ENCODE measurements at regions not wholly inside any gene's neighbourhood (a gene's known extent, or its start where the extent isn't known, plus 50 kb on each side); places are given as distances from the start of the nearest gene placed in this dataset.

- peaks cover 47% of the 10 kb centered on the region for H3K27me3 ChIP-seq (ENCODE audit: control insufficient read depth, insufficient read depth, low read length)
- H3K4me1 ChIP-seq (ENCODE audit: control insufficient read depth, insufficient read depth, low read length): peaks cover 12% of the 10 kb centered on the region
- 68% methylated on average over 5 of the region's 10 CpGs for WGBS (ENCODE audit: insufficient coverage)
- no peak overlapping the region for H3K27ac ChIP-seq (ENCODE audit: low read length)
- H3K9me3 ChIP-seq (replicated peaks; ENCODE audit: control insufficient read depth, low read depth, low read length): peaks cover 12% of the 10 kb centered on the region
- DNase-seq: no peak
- H3K36me3 ChIP-seq (ENCODE audit: control insufficient read depth, insufficient read depth, low read length): no peaks in the 10 kb centered on the region
- H3K4me3 ChIP-seq (ENCODE audit: low read length): no peak overlapping the region
Observed at GRCh38 chr4:3853388-3854035, 87.3 kb downstream of the ADRA2C start.

GRCh38 chr4:3854661-3855060 lies 88.5 kb downstream of the ADRA2C start:
- 70% methylated on average over 6 of the region's 8 CpGs for WGBS (ENCODE audit: insufficient coverage)

GRCh38 chr4:3855646-3856045 lies 89.5 kb downstream of the ADRA2C start:
- H3K4me3 ChIP-seq (ENCODE audit: low read length): no peak overlapping the region
- H3K4me1 ChIP-seq (ENCODE audit: control insufficient read depth, insufficient read depth, low read length): peaks cover 11% of the 10 kb centered on the region
- H3K27ac ChIP-seq (ENCODE audit: low read length): no peak overlapping the region
- H3K36me3 ChIP-seq (ENCODE audit: control insufficient read depth, insufficient read depth, low read length): no peaks in the 10 kb centered on the region
- no peak for DNase-seq
- WGBS (ENCODE audit: insufficient coverage): 69% methylated on average over 9 of the region's 9 CpGs
- H3K27me3 ChIP-seq (ENCODE audit: control insufficient read depth, insufficient read depth, low read length): peaks cover 52% of the 10 kb centered on the region
- H3K9me3 ChIP-seq (replicated peaks; ENCODE audit: control insufficient read depth, low read depth, low read length): no peaks in the 10 kb centered on the region

More at GRCh38 chr4:3854661-3855060, 88.5 kb downstream of the ADRA2C start:
- Histone ChIP-seq H3K4me3 (ENCODE audit: low read length) (no peak overlapping the region), H3K36me3 (ENCODE audit: control insufficient read depth, insufficient read depth, low read length) (no peaks in the 10 kb centered on the region), H3K9me3 (replicated peaks; ENCODE audit: control insufficient read depth, low read depth, low read length) (peaks cover 9% of the 10 kb centered on the region), H3K27ac (ENCODE audit: low read length) (no peak overlapping the region), H3K27me3 (ENCODE audit: control insufficient read depth, insufficient read depth, low read length) (peaks cover 51% of the 10 kb centered on the region), H3K4me1 (ENCODE audit: control insufficient read depth, insufficient read depth, low read length) (peaks cover 11% of the 10 kb centered on the region)
- DNase-seq: no peak

GRCh38 chr4:3856604-3857204 lies 90.5 kb downstream of the ADRA2C start:
- Histone ChIP-seq H3K27me3 (ENCODE audit: control insufficient read depth, insufficient read depth, low read length) (peaks cover 47% of the 10 kb centered on the region), H3K4me1 (ENCODE audit: control insufficient read depth, insufficient read depth, low read length) (peaks cover 3% of the 10 kb centered on the region), H3K27ac (ENCODE audit: low read length) (no peak overlapping the region), H3K4me3 (ENCODE audit: low read length) (no peak overlapping the region), H3K9me3 (replicated peaks; ENCODE audit: control insufficient read depth, low read depth, low read length) (no peaks in the 10 kb centered on the region), H3K36me3 (ENCODE audit: control insufficient read depth, insufficient read depth, low read length) (no peaks in the 10 kb centered on the region)
- no peak for DNase-seq
- WGBS (ENCODE audit: insufficient coverage): 57% methylated on average over 6 of the region's 8 CpGs

- Histone ChIP-seq H3K36me3 (ENCODE audit: control insufficient read depth, insufficient read depth, low read length) (no peaks in the 10 kb centered on the region), H3K4me1 (ENCODE audit: control insufficient read depth, insufficient read depth, low read length) (no peaks in the 10 kb centered on the region), H3K27ac (ENCODE audit: low read length) (no peak overlapping the region), H3K27me3 (ENCODE audit: control insufficient read depth, insufficient read depth, low read length) (peaks cover 50% of the 10 kb centered on the region), H3K4me3 (ENCODE audit: low read length) (no peak overlapping the region), H3K9me3 (replicated peaks; ENCODE audit: control insufficient read depth, low read depth, low read length) (no peaks in the 10 kb centered on the region)
- DNase-seq: no peak
- WGBS (ENCODE audit: insufficient coverage): 44% methylated on average over 6 of the region's 9 CpGs
Observed at GRCh38 chr4:3857269-3857926, 91.2 kb downstream of the ADRA2C start.

- Histone ChIP-seq H3K27me3 (ENCODE audit: control insufficient read depth, insufficient read depth, low read length) (peaks cover 56% of the 10 kb centered on the region), H3K4me3 (ENCODE audit: low read length) (no peak overlapping the region), H3K36me3 (ENCODE audit: control insufficient read depth, insufficient read depth, low read length) (no peaks in the 10 kb centered on the region), H3K4me1 (ENCODE audit: control insufficient read depth, insufficient read depth, low read length) (peaks cover 3% of the 10 kb centered on the region), H3K9me3 (replicated peaks; ENCODE audit: control insufficient read depth, low read depth, low read length) (no peaks in the 10 kb centered on the region), H3K27ac (ENCODE audit: low read length) (no peak overlapping the region)
- DNase-seq: no peak
- 73% methylated on average over 6 of the region's 6 CpGs for WGBS (ENCODE audit: insufficient coverage)
Observed at GRCh38 chr4:3858046-3858730, 92.0 kb downstream of the ADRA2C start.

GRCh38 chr4:3858765-3859388 lies 92.7 kb downstream of the ADRA2C start:
- Histone ChIP-seq H3K36me3 (ENCODE audit: control insufficient read depth, insufficient read depth, low read length) (no peaks in the 10 kb centered on the region), H3K27me3 (ENCODE audit: control insufficient read depth, insufficient read depth, low read length) (peaks cover 56% of the 10 kb centered on the region), H3K9me3 (replicated peaks; ENCODE audit: control insufficient read depth, low read depth, low read length) (no peaks in the 10 kb centered on the region), H3K27ac (ENCODE audit: low read length) (no peak overlapping the region), H3K4me3 (ENCODE audit: low read length) (no peak overlapping the region), H3K4me1 (ENCODE audit: control insufficient read depth, insufficient read depth, low read length) (peaks cover 5% of the 10 kb centered on the region)
- whole genome bisulfite sequencing (ENCODE audit: insufficient coverage): 80% methylated on average over 8 of the region's 9 CpGs
- no peak for DNase-seq

GRCh38 chr4:3859571-3859970 lies 93.4 kb downstream of the ADRA2C start:
- peaks cover 55% of the 10 kb centered on the region for H3K27me3 ChIP-seq (ENCODE audit: control insufficient read depth, insufficient read depth, low read length)
- WGBS (ENCODE audit: insufficient coverage): 93% methylated on average over 7 of the region's 8 CpGs
- no peaks in the 10 kb centered on the region for H3K36me3 ChIP-seq (ENCODE audit: control insufficient read depth, insufficient read depth, low read length)
- no peak overlapping the region for H3K27ac ChIP-seq (ENCODE audit: low read length)
- no peak for DNase-seq
- H3K4me3 ChIP-seq (ENCODE audit: low read length): no peak overlapping the region
- no peaks in the 10 kb centered on the region for H3K9me3 ChIP-seq (replicated peaks; ENCODE audit: control insufficient read depth, low read depth, low read length)
- H3K4me1 ChIP-seq (ENCODE audit: control insufficient read depth, insufficient read depth, low read length): peaks cover 5% of the 10 kb centered on the region

- Histone ChIP-seq H3K27ac (ENCODE audit: low read length) (no peak overlapping the region), H3K4me1 (ENCODE audit: control insufficient read depth, insufficient read depth, low read length) (peaks cover 5% of the 10 kb centered on the region), H3K36me3 (ENCODE audit: control insufficient read depth, insufficient read depth, low read length) (no peaks in the 10 kb centered on the region), H3K9me3 (replicated peaks; ENCODE audit: control insufficient read depth, low read depth, low read length) (no peaks in the 10 kb centered on the region), H3K4me3 (ENCODE audit: low read length) (no peak overlapping the region), H3K27me3 (ENCODE audit: control insufficient read depth, insufficient read depth, low read length) (peaks cover 49% of the 10 kb centered on the region)
- peak; percentile 33 for DNase-seq
- WGBS (ENCODE audit: insufficient coverage): 64% methylated on average over 33 of the region's 35 CpGs
Observed at GRCh38 chr4:3860061-3860912, 94.1 kb downstream of the ADRA2C start.

All from muscle of leg (tissue), 3 donors.